GM12878 (cell line): ENCODE measurements at regions not wholly inside any gene's neighbourhood (a gene's known extent, or its start where the extent isn't known, plus 50 kb on each side); places are given as distances from the start of the nearest gene placed in this dataset.

Source experiments
- CTCF ChIP-seq, 3 experiments: IDR thresholded peaks in 2 of 3; conservative IDR thresholded peaks in 1 of 3; 2 replicates each; pipeline ENCODE4 v1.5.1; 2011; ENCODE audit warnings: low read depth in 3 of 3, low read length in 3 of 3, mild to moderate bottlenecking in 3 of 3, control low read depth in 2 of 3, moderate library complexity in 2 of 3, inconsistent platforms in 1 of 3, mixed read lengths in 1 of 3; ENCODE audit not compliant: control insufficient read depth in 2 of 3, insufficient read depth in 1 of 3; ENCODE audit errors: extremely low read depth in 1 of 3
- FOXM1 ChIP-seq: IDR thresholded peaks from 2 replicates; pipeline ENCODE4 v1.6.1; 2012; ENCODE audit warnings: low read depth, mild to moderate bottlenecking, inconsistent platforms, low read length, moderate library complexity
- GABPA ChIP-seq: IDR thresholded peaks from 2 replicates; pipeline ENCODE4 v1.6.1; 2014; ENCODE audit warnings: antibody characterized with exemption, low read depth, mild to moderate bottlenecking, inconsistent platforms
- JUND ChIP-seq: IDR thresholded peaks from 2 replicates; pipeline ENCODE4 v1.6.1; 2012; ENCODE audit warnings: low read depth, mild to moderate bottlenecking, low read length, improper control_type of control experiment, moderate library complexity
- NR2C2 ChIP-seq: IDR thresholded peaks from 2 replicates; pipeline ENCODE4 v1.6.1; 2011; ENCODE audit warnings: borderline replicate concordance, low read depth; ENCODE audit not compliant: control insufficient read depth, insufficient read length
- RAD21 ChIP-seq: IDR thresholded peaks from 2 replicates; pipeline ENCODE4 v1.6.1; 2011; ENCODE audit warnings: mild to moderate bottlenecking, low read depth, low read length, moderate library complexity; ENCODE audit not compliant: insufficient read depth
- SIN3A ChIP-seq: IDR thresholded peaks from 2 replicates; pipeline ENCODE4 v1.6.1; 2012; ENCODE audit warnings: low read depth, low read length, improper control_type of control experiment
- TBL1XR1 ChIP-seq: IDR thresholded peaks from 2 replicates; pipeline ENCODE4 v1.6.1; 2012; ENCODE audit warnings: low read depth, low read length, improper control_type of control experiment
- ZNF24 ChIP-seq: fragments of 450-650 bp; IDR thresholded peaks from 2 replicates; pipeline ENCODE4 v1.6.1; 2017; ENCODE audit warnings: antibody characterized with exemption, mild to moderate bottlenecking
- TF ChIP-seq, protein P1 (sequence below): IDR thresholded peaks from 2 replicates; pipeline ENCODE4 v1.6.1; 2011; ENCODE audit warnings: low read depth, low read length, improper control_type of control experiment, borderline replicate concordance
- TF ChIP-seq, protein P2 (sequence below): IDR thresholded peaks from 2 replicates; pipeline ENCODE4 v1.6.1; 2012; ENCODE audit warnings: improper control_type of control experiment, low read depth, low read length; ENCODE audit not compliant: insufficient replicate concordance
- TF ChIP-seq, protein P3 (sequence below): IDR thresholded peaks from 2 replicates; pipeline ENCODE4 v1.6.1; 2012; ENCODE audit warnings: low read depth, low read length, improper control_type of control experiment

DNA sequence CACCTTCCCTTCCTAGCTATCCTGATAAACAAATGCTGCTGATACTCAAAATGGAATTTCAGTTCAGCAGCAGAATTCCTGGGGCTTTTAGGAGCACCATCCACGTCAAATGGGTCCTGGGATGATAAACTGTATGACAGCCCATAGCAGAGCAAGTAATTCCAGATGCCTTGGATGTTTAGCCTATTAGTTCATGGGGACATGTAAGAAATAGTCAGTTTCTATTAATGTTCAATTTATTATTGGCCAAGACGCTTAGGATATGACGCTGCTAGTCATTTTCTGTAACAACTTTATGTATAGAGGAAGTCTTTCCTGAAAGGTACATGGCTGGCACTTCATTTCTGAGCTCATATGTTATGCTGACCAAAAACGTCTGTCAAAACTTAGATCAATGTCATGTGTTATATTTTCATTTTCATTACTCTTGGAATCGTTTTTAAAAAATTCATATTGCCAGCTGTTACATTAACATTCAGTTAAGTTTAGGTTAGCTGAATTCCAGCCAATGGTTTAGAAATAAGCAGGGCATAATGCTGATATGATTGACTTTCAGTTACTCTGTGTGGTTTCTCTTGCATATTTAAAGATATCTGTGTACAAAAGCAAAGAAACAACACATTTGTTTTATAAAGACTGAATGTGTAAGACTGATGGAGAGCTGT lies 243.8 kb downstream of the CSNK1G3 start:
- TF ChIP-seq TBL1XR1, result no peak
- no peak for TF ChIP-seq FOXM1
- TF ChIP-seq, protein P1, sequence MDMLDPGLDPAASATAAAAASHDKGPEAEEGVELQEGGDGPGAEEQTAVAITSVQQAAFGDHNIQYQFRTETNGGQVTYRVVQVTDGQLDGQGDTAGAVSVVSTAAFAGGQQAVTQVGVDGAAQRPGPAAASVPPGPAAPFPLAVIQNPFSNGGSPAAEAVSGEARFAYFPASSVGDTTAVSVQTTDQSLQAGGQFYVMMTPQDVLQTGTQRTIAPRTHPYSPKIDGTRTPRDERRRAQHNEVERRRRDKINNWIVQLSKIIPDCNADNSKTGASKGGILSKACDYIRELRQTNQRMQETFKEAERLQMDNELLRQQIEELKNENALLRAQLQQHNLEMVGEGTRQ, result no peak
- no peak for TF ChIP-seq CTCF (IDR thresholded peaks at IDR 0.05 in 2 of 3, conservative IDR thresholded peaks at IDR 0.05 in 1 of 3; ENCODE audit: control insufficient read depth in 2 of 3, extremely low read depth in 1 of 3, insufficient read depth in 1 of 3, low read depth in 3 of 3, low read length in 3 of 3)
- no peak for TF ChIP-seq JUND
- no peak for TF ChIP-seq RAD21
- TF ChIP-seq, protein P2, sequence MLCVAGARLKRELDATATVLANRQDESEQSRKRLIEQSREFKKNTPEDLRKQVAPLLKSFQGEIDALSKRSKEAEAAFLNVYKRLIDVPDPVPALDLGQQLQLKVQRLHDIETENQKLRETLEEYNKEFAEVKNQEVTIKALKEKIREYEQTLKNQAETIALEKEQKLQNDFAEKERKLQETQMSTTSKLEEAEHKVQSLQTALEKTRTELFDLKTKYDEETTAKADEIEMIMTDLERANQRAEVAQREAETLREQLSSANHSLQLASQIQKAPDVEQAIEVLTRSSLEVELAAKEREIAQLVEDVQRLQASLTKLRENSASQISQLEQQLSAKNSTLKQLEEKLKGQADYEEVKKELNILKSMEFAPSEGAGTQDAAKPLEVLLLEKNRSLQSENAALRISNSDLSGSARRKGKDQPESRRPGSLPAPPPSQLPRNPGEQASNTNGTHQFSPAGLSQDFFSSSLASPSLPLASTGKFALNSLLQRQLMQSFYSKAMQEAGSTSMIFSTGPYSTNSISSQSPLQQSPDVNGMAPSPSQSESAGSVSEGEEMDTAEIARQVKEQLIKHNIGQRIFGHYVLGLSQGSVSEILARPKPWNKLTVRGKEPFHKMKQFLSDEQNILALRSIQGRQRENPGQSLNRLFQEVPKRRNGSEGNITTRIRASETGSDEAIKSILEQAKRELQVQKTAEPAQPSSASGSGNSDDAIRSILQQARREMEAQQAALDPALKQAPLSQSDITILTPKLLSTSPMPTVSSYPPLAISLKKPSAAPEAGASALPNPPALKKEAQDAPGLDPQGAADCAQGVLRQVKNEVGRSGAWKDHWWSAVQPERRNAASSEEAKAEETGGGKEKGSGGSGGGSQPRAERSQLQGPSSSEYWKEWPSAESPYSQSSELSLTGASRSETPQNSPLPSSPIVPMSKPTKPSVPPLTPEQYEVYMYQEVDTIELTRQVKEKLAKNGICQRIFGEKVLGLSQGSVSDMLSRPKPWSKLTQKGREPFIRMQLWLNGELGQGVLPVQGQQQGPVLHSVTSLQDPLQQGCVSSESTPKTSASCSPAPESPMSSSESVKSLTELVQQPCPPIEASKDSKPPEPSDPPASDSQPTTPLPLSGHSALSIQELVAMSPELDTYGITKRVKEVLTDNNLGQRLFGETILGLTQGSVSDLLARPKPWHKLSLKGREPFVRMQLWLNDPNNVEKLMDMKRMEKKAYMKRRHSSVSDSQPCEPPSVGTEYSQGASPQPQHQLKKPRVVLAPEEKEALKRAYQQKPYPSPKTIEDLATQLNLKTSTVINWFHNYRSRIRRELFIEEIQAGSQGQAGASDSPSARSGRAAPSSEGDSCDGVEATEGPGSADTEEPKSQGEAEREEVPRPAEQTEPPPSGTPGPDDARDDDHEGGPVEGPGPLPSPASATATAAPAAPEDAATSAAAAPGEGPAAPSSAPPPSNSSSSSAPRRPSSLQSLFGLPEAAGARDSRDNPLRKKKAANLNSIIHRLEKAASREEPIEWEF, result no peak
- no peak for TF ChIP-seq ZNF24
- no peak for TF ChIP-seq NR2C2
- TF ChIP-seq, protein P3, sequence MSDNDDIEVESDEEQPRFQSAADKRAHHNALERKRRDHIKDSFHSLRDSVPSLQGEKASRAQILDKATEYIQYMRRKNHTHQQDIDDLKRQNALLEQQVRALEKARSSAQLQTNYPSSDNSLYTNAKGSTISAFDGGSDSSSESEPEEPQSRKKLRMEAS, result no peak
- no peak for TF ChIP-seq SIN3A
- TF ChIP-seq GABPA, result no peak
